Retinal pigment epithelial cell (primary cell): ENCODE measurements at regions not wholly inside any gene's neighbourhood (a gene's known extent, or its start where the extent isn't known, plus 50 kb on each side); places are given as distances from the start of the nearest gene placed in this dataset.
"Not testable (repeated sequence)": the region's sequence is repeated elsewhere in the genome, so short reads cannot be mapped to it uniquely, and the experiment has no call there.

Experiments
- DNase-seq: peaks from one replicate; pipeline ENCODE4 v3.0.0-alpha.2; 2010; ENCODE audit warnings: low read depth
- H3K4me3 ChIP-seq: 2 replicates; pipeline ENCODE4 v1.5.1; 2011; ENCODE audit warnings: mild to moderate bottlenecking, low read length, control low read depth, moderate library complexity
- TF ChIP-seq, protein P1 (sequence below): conservative IDR thresholded peaks from 2 replicates; pipeline ENCODE4 v1.5.1; 2011; ENCODE audit warnings: low read depth, low read length, control low read depth, inconsistent platforms

DNA sequence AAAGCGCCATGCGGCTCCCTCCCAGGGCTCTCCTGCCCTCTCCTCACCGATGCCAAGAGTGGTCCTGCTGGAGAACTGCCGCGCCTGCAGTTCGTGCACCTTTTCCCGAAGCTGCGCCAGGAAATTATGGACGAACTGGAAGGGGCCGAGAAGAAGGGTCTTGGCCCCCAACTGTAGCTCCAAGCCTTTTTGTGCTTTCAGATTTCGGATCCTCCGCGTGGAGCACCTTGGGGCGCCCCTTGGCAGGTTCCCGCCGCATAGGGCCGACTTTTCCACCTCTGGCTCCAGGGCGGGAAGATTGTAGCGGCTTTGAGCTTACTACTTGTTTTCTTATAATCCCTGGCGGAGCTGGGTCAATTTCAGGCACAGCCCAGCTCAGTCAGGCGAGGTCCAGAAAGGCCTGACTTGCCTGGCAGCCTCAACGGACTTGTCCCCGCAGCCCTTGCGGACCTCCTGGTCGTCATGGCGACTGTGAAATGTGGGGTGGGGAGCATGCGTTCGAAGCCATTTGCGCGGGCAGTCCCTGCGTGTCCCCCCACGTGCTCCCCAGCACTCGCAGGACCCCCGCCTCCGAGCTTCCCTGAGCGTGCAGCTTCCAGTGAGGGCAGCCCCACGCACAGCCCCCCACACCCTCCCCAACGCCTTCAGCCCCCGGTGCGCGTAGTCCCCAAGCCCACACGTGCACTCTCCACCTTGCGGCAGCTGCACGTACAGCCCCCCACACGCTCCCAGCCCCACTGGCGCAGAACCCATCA is 129.9 kb downstream of the KBTBD2 start:
- peak overlapping the region; percentile 52 for H3K4me3 ChIP-seq
- no peak for DNase-seq
- TF ChIP-seq, protein P1, sequence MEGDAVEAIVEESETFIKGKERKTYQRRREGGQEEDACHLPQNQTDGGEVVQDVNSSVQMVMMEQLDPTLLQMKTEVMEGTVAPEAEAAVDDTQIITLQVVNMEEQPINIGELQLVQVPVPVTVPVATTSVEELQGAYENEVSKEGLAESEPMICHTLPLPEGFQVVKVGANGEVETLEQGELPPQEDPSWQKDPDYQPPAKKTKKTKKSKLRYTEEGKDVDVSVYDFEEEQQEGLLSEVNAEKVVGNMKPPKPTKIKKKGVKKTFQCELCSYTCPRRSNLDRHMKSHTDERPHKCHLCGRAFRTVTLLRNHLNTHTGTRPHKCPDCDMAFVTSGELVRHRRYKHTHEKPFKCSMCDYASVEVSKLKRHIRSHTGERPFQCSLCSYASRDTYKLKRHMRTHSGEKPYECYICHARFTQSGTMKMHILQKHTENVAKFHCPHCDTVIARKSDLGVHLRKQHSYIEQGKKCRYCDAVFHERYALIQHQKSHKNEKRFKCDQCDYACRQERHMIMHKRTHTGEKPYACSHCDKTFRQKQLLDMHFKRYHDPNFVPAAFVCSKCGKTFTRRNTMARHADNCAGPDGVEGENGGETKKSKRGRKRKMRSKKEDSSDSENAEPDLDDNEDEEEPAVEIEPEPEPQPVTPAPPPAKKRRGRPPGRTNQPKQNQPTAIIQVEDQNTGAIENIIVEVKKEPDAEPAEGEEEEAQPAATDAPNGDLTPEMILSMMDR, result peak; percentile 20

DNA sequence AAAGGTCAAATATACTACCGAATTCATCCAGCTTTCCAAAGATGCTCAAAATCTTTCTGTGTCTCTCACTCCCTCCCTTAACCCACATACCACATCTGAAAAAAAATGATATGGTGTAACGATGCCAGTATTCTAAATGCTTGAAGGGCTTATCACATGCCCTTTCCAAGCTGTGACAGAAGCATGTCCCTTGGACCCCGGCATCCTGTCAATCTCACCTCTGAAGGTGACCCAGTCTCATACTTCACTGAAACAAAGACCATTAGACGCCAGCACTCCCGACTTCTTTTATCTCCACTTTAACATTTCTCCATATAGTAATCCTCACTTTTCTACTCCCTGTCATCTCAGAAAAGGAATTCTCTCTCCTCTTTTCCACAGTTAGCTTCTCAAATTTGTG is 130.8 kb downstream of the KBTBD2 start:
- not testable (repeated sequence) for DNase-seq, H3K4me3 ChIP-seq

DNA sequence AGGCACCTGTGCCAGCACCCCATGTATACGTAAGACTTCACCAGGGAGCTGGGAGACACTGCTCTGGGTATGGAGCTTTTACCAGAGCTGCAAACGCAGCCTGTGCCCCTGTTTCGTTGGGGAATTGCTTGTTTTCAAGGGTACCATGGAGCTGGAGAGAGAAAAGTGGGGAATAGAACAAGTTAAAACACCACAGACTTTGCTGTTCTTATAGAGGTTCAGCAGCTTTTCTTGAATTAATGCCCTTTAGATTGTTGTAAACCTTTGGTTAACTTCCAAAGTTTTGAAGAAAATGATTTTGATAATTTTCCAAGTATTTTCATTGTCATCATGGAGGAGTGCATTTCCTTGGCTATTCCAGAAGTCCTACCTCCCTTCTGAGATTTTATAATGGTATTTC is 131.7 kb downstream of the KBTBD2 start:
- not testable (repeated sequence) for H3K4me3 ChIP-seq, DNase-seq

DNA sequence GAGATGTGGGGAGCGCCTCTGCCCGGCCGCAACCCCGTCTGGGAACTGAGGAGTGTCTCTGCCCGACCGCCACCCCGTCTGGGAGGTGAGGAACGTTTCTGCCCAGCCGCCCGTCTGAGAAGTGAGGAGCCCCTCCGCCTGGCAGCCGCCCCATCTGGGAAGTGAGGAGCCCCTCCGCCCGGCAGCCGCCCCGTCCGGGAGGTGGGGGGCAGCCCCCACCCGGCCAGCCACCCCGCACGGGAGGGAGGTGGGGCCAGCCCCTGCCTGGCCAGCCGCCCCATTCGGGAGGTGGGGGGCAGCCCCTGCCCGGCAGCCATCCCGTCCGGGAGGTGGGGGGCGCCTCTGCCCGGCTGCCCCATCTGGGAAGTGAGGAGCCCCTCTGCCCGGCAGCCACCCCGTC is 137.7 kb downstream of the KBTBD2 start:
- not testable (repeated sequence) for H3K4me3 ChIP-seq, DNase-seq

DNA sequence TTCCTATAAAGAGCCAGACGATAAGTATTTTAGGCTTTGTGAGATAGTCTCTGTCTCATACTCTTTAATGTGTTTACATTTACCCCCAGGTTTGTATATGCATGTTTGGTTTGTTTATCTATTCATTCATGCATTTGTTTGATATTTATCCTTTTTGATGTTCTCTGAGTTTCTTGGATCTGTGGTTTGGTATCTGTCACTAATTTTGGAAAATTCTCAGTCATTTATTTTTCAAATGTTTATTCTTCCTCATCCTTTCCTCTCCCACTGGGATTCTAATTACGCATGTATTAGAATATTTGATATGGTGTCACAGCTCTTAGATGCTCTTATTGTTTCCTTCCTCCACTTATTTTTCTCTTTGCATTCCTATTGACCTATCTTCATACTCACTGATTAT is 143.2 kb downstream of the KBTBD2 start:
- DNase-seq, H3K4me3 ChIP-seq: not testable (repeated sequence)

DNA sequence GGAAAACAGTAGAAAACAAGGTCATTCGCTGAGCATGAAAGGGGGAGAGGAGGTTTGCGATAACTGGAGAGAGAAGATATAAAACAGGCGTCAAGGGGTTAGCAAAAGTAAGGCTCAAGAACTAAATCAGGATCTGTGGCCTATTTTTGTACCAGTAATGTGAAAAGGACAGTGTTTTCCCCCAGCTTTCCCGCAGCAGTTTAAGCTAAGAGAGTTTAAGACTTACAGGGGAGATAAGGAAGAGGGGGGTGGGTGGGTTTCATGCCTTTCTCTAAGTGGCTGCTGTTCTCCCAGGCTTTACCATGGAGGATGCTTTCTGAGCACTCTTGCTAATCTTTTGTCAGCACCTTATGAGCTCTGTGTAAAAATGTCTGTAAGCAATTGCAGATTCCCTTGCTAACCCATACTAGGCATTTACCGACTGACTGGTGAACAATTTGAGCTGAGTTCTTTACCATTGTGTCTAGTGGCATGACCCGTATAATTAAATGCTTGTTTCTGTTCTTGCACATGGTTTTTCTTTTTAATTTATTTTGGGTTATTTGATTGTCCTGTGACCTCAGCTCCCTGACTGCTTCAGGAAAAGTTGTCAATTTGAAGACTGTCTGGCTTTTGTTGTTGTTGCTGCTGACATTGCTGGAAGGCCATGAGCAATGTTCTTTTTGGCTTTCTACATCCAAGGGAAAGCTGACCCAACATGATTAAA is 144.0 kb downstream of the KBTBD2 start:
- not testable (repeated sequence) for DNase-seq, H3K4me3 ChIP-seq

DNA sequence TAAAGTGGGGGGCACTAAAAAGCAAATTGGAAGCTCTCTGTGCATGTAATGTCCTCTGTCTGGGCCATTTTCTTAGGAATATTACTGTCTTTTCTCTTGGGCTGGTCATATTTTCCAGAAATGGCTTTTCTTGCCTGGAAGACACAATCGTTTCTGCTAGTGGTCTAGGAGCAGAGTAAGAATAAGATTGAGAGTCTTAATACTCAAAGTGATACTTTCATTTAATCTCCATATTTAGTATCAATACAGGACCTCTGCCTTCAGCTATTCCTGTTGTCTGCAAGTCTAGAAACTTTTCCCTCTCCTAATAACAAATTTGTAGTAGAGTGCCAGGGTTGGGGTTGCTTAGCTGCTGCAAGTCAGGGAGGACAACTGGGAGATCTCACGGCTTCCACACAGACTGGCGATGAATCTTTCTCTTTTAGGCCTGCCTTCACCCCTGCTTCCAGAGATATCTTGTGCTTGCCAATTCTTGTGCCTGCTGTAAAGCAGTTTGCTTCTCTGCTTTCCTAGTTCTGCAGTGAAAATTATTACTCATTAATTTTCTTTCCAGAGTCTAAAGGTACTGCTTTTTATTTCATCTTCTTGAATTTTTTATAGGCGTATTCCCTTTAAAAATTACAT is 149.6 kb downstream of the KBTBD2 start:
- not testable (repeated sequence) for H3K4me3 ChIP-seq, DNase-seq

DNA sequence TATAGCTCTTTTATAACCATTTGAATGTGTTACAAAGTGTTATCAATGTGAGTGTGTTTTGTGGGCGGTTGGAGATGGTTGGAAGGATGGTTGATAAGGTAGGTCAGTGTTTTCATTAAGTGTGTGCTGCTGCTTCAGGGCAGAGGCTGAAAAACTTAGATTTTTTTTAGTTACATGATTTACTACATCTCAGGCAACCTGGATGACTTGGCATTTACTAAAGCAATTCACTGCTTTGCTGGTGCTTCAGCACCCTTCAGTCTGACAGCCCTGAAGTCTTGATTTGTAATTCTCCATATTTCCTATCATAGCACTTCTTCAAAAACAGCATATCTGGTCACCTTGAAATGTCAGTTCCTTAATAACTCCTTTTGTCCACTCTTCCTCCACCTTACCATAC is 151.8 kb downstream of the KBTBD2 start:
- DNase-seq, H3K4me3 ChIP-seq: not testable (repeated sequence)

DNA sequence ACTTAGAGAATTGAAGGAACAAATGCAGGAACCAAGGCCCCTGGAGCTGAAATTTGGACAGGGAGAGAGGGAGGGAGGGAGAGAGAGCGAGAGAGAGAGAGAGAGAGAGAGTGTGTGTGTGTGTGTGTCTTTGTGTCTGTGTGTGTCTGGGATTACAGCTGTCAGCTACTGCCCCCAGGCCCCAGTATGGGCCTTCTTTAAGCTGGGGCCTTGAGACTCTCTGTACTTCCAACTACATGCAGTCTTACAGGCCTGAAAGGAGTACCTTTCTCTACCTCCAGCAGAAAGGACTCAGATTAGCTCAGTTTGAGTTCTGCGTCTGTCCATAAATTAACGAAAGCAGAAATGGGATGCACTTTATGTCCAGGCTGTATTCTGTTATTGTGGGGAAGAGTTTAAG is 153.2 kb downstream of the KBTBD2 start:
- not testable (repeated sequence) for H3K4me3 ChIP-seq, DNase-seq

DNA sequence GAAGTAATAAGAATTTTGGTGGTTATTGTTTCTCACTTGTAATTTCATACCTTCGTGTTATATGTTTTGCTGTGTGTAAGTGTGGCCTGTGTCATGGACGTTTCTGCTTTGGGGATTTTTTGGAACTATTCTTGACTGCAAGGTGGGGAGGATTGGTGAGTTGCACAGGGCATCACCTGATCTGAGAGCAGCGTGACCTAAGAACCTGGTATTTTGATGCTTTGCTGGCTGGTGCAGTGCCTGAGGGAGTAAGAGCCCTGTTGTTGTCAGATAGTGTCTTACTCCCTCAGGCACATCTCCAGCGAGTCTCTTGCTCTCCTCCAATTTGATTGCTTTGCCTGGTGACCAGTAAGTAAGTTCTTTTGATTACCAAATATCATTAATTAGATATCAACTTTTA is 158.8 kb downstream of the KBTBD2 start:
- not testable (repeated sequence) for DNase-seq, H3K4me3 ChIP-seq

DNA sequence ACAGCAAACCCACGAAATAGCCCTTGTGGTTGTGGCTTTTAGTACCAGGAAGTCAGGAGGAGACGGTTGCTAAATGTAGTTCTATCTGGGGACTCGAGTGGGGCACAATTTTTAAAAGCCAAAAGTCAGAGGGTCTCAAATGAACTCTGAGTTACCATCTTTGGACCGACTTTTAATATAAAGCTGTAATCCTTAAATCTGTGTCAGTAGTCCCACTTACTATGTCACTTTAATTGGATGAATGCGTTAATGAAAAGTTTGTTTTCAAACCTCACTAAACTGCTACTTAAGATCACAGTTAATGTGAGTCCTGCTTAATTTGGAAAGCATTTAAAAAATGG is 162.3 kb downstream of the KBTBD2 start:
- not testable (repeated sequence) for DNase-seq
- peak overlapping the region; percentile 50 for H3K4me3 ChIP-seq

DNA sequence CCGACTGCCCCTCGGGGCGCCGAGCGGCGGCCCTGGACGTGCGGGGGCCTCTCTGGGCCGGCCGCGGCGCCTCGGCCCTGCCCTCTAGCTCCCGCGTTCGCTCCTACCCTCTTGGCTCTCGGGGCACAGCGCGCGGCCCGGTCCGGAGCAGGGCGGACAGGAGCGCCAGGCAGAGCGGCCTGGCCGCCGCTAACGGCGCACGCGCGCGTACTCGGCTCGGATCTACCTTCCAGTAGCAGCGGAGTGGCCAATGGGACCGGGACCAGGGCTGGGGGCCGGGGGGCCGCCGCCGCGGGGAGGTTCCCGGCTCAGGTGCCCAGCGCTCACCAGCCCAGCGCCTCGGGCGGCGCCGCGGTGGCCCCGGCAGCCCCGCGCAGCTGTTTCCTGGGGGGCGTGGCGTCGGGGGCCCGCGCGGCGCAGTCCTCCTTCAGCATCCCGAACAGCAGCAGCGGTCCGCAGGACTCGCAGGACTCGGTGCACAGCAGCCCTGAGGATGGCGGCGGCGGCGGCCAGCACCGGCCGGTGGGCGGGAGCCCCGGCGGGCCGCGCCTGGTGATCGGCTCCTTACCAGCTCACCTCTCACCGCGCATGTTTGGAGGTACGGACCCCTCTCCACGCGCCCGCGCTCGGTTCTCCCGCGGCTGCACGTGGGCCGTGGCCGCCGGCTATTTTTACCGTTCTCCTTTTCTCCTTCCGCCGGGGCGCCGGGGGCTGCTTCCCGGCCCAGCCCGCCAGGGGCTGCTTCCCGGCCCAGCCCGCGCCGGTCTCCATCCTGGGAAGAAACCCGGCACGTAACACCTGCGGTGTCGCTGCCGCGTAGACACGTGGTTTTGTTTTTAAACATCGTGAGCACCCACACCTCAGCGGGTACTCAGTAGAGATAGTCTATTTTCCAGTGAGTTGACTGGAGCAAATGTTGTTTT is 162.9 kb downstream of the KBTBD2 start:
- peak; percentile 27 for DNase-seq

DNA sequence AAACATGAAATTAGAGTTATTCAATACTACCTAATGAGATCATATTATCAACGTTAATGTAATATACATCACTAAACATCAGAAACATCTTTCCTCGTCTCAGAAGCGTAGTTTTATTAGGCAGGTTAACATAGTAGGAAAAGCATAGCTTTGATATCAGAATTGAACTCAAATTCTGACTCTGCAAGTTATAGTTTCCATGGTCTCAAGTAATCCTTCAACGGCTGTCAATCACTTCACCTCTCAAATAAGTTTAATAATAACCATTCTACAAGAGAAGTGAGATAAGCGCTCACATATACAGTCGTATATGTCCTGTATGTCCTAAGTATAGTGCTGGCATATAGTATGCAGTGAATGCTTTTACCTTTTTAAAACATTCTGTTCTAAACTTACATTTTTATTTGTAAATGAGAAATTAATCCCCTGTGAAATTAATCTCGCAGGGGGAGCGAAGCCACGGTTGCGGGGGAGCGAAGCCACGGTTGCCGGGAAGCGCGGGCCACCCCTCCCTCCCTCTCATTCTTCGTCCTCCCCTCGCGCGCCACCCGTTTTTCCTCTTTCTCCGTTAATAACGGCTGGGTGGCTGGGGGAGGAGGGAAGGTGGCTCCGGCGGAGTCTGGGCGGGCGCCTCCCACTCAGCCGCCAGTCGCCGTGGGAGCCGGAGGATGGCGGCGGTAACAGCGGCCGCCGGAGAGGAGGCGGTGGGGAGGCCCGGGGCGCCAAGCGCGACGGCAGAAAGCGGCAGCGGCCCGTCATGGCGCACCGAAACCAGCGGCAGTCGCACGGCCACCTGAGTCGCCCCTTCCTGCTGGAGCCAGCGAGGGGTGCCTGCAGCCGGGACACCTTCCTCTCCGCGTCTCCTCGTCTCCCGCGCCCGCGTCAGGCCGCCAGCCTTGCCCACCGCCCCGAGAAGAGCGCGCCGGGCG is 163.8 kb downstream of the KBTBD2 start:
- not testable (repeated sequence) for DNase-seq
- H3K4me3 ChIP-seq, result peak overlapping the region; percentile 54

More for the DNA sequence above, 162.9 kb downstream of the KBTBD2 start:
- H3K4me3 ChIP-seq, result peak overlapping the region; percentile 54

DNA sequence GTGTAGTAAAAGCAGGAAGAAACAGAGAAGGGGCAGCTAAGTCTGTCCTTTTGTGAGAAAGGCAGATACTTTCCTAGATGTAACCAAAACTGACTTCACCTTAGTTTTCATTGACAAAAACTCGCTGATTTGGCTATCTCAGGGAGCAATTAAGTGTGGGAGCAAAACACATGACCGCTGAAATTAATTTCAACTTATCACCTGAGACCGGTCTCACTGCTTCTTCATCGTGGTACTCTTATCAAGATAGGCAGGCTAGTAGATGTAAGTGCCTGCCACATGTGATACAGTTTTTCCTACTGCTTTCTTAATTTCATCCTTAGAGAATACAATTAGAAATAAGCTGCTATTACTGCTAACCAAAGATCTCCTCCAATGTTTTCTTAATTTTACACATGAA is 168.7 kb downstream of the KBTBD2 start:
- H3K4me3 ChIP-seq, DNase-seq: not testable (repeated sequence)
